Keratinocyte (primary cell): ENCODE measurements at regions not wholly inside any gene's neighbourhood (a gene's known extent, or its start where the extent isn't known, plus 50 kb on each side); places are given as distances from the start of the nearest gene placed in this dataset.
A peak's percentile ranks its signal among the peaks of the same experiment; 100 is the strongest.

Source experiments
- DNase-seq: peaks from one replicate; pipeline ENCODE4 v3.0.0-alpha.2; 2011; ENCODE audit warnings: low read depth, missing footprints, low spot score
- FAIRE-seq: peaks from 2 replicates; lab custom pipeline; 2011; peaks lifted over from hg19 to GRCh38; lab: Jason Lieb, UNC
- H2AFZ ChIP-seq: 2 replicates; pipeline ENCODE4 v1.6.0; 2012; ENCODE audit warnings: low read length, control low read depth, inconsistent platforms; ENCODE audit not compliant: control insufficient read depth
- H3K27ac ChIP-seq: 2 replicates; pipeline ENCODE4 v1.5.1; 2011; ENCODE audit warnings: low read length; ENCODE audit not compliant: control insufficient read depth, insufficient read depth
- H3K27me3 ChIP-seq: 3 replicates; pipeline ENCODE4 v1.6.0; 2011; ENCODE audit warnings: low read length; ENCODE audit not compliant: control insufficient read depth, insufficient read depth; ENCODE audit errors: extremely low read depth
- H3K36me3 ChIP-seq, 2 experiments: 2 replicates in 1 of 2; 3 replicates in 1 of 2; pipeline ENCODE4 v1.5.1; 2011; ENCODE audit warnings: low read length in 2 of 2, mild to moderate bottlenecking in 1 of 2; ENCODE audit not compliant: control insufficient read depth in 2 of 2, insufficient read depth in 2 of 2; ENCODE audit errors: extremely low read depth in 1 of 2
- H3K4me1 ChIP-seq: 3 replicates; pipeline ENCODE4 v1.5.1; 2011; ENCODE audit warnings: low read length; ENCODE audit not compliant: control insufficient read depth, insufficient read depth; ENCODE audit errors: extremely low read depth
- H3K4me2 ChIP-seq: 3 replicates; pipeline ENCODE4 v1.6.0; 2011; ENCODE audit warnings: low read depth, low read length; ENCODE audit not compliant: control insufficient read depth, insufficient read depth; ENCODE audit errors: extremely low read depth
- H3K4me3 ChIP-seq, 3 experiments: fragments of 200-600 bp in 1 of 3; sonication (generic) in 1 of 3; 2 replicates in 2 of 3; 3 replicates in 1 of 3; pipeline ENCODE4 v1.5.1; 2011 to 2016; ENCODE audit warnings: low read length in 3 of 3, mild to moderate bottlenecking in 3 of 3, control low read depth in 2 of 3, inconsistent platforms in 1 of 3, low read depth in 1 of 3, mixed read lengths in 1 of 3, mixed run types in 1 of 3, moderate library complexity in 1 of 3; ENCODE audit not compliant: control insufficient read depth in 2 of 3, insufficient read depth in 2 of 3; ENCODE audit errors: extremely low read depth in 1 of 3
- H3K79me2 ChIP-seq: 2 replicates; pipeline ENCODE4 v1.6.0; 2012; ENCODE audit warnings: low read length; ENCODE audit not compliant: control insufficient read depth, insufficient read depth
- H3K9ac ChIP-seq: 3 replicates; pipeline ENCODE4 v1.6.0; 2011; ENCODE audit warnings: low read length; ENCODE audit not compliant: control insufficient read depth, insufficient read depth; ENCODE audit errors: extremely low read depth
- H3K9me1 ChIP-seq: 3 replicates; pipeline ENCODE4 v1.6.0; 2011; ENCODE audit warnings: low read length; ENCODE audit not compliant: control insufficient read depth, insufficient read depth; ENCODE audit errors: extremely low read depth
- H3K9me3 ChIP-seq: 2 replicates; pipeline ENCODE4 v1.5.1; 2012; ENCODE audit warnings: low read depth, low read length; ENCODE audit not compliant: control insufficient read depth
- H4K20me1 ChIP-seq: 3 replicates; pipeline ENCODE4 v1.6.0; 2011; ENCODE audit warnings: low read length; ENCODE audit not compliant: control insufficient read depth, insufficient read depth; ENCODE audit errors: extremely low read depth
- CTCF ChIP-seq, 3 experiments: IDR thresholded peaks in 1 of 3; conservative IDR thresholded peaks in 1 of 3; optimal IDR thresholded peaks in 1 of 3; 2 replicates in 2 of 3; 3 replicates in 1 of 3; pipeline versions ENCODE3 to v1.5.1; 2011; ENCODE audit warnings: low read length in 3 of 3, mild to moderate bottlenecking in 3 of 3, moderate library complexity in 2 of 3, control low read depth in 1 of 3, inconsistent platforms in 1 of 3; ENCODE audit not compliant: insufficient read depth in 2 of 3; ENCODE audit errors: extremely low read depth in 1 of 3
- EZH2 ChIP-seq: IDR thresholded peaks from one replicate; pipeline ENCODE4 v1.6.1; 2012; ENCODE audit warnings: inconsistent platforms, mild to moderate bottlenecking, low read length, moderate library complexity
- dilution Hi-C: fragments of 300-500 bp; cut with MboI; formaldehyde crosslinking; loops from one replicate; pipeline ENCODE4 v1.7.0; 2020; ENCODE audit warnings: low sequenced_read_pairs; ENCODE audit not compliant: extremely low pct_ligation_motif_present

GRCh38 chr5:124908581-124909451 lies 162.4 kb upstream of the ZNF608 start:
- H3K79me2 ChIP-seq = no peaks in the 10 kb centered on the region
- no peak overlapping the region for H2AFZ ChIP-seq
- DNase-seq = no peak
- H4K20me1 ChIP-seq = no peaks in the 10 kb centered on the region
- no peak overlapping the region for H3K27ac ChIP-seq
- H3K4me1 ChIP-seq = peaks cover 3% of the 10 kb centered on the region
- H3K27me3 ChIP-seq = no peaks in the 10 kb centered on the region
- no peak overlapping the region for H3K9ac ChIP-seq
- H3K4me2 ChIP-seq = no peak overlapping the region
- no peaks in the 10 kb centered on the region for H3K9me3 ChIP-seq
- dilution Hi-C loops = no loop called here
- no peak overlapping the region for H3K4me3 ChIP-seq
- no peaks in the 10 kb centered on the region for H3K9me1 ChIP-seq
- no peak for TF ChIP-seq CTCF (optimal IDR thresholded peaks at IDR 0.05 in 1 of 3, IDR thresholded peaks at IDR 0.05 in 1 of 3, conservative IDR thresholded peaks at IDR 0.05 in 1 of 3; ENCODE audit: extremely low read depth in 1 of 3, insufficient read depth in 2 of 3, low read length in 3 of 3)
- H3K36me3 ChIP-seq = no peaks in the 10 kb centered on the region
- FAIRE-seq = peak; percentile 70

GRCh38 chr5:124909734-124910133 lies 163.3 kb upstream of the ZNF608 start:
- Histone ChIP-seq H3K4me1 (peaks cover 3% of the 10 kb centered on the region), H3K9me3 (no peaks in the 10 kb centered on the region), H4K20me1 (no peaks in the 10 kb centered on the region), H3K4me2 (no peak overlapping the region), H3K9me1 (no peaks in the 10 kb centered on the region), H3K27ac (no peak overlapping the region), H3K4me3 (no peak overlapping the region), H3K36me3 (no peaks in the 10 kb centered on the region), H3K9ac (no peak overlapping the region), H3K79me2 (no peaks in the 10 kb centered on the region), H2AFZ (no peak overlapping the region), H3K27me3 (no peaks in the 10 kb centered on the region)
- dilution Hi-C loops = no loop called here
- FAIRE-seq (no peak), DNase-seq (no peak)
- TF ChIP-seq EZH2 = no peak
